ENCODE measurements at regions not wholly inside any gene's neighbourhood (a gene's known extent, or its start where the extent isn't known, plus 50 kb on each side); places are given as distances from the start of the nearest gene placed in this dataset.

- TF ChIP-seq, protein P1, sequence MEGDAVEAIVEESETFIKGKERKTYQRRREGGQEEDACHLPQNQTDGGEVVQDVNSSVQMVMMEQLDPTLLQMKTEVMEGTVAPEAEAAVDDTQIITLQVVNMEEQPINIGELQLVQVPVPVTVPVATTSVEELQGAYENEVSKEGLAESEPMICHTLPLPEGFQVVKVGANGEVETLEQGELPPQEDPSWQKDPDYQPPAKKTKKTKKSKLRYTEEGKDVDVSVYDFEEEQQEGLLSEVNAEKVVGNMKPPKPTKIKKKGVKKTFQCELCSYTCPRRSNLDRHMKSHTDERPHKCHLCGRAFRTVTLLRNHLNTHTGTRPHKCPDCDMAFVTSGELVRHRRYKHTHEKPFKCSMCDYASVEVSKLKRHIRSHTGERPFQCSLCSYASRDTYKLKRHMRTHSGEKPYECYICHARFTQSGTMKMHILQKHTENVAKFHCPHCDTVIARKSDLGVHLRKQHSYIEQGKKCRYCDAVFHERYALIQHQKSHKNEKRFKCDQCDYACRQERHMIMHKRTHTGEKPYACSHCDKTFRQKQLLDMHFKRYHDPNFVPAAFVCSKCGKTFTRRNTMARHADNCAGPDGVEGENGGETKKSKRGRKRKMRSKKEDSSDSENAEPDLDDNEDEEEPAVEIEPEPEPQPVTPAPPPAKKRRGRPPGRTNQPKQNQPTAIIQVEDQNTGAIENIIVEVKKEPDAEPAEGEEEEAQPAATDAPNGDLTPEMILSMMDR (IDR thresholded peaks at IDR 0.05), result no peak
- TF ChIP-seq POLR2A (IDR thresholded peaks at IDR 0.05), result no peak
Measured at GRCh38 chr1:60152891-60153290, 79.3 kb upstream of the C1orf87 start.

Data from thyroid gland (tissue), 4 donors.